SK-N-SH (cell line): ENCODE measurements at regions not wholly inside any gene's neighbourhood (a gene's known extent, or its start where the extent isn't known, plus 50 kb on each side); places are given as distances from the start of the nearest gene placed in this dataset.

Experiments
- CTCF ChIA-PET: fragments of 300-600, 350-600 bp; formaldehyde crosslinking; extraction: SDS; loops from one replicate; lab custom pipeline; 2021; lab: Yijun Ruan, JAX
- POLR2A ChIA-PET: fragments of 350-600 bp; sonication (Branson Sonifier 250); formaldehyde crosslinking; extraction: SDS; loops from one replicate; lab custom pipeline; 2020; ENCODE audit warnings: antibody characterized with exemption, inconsistent platforms; lab: Yijun Ruan, JAX
- DNase-seq: peaks from one replicate; pipeline ENCODE4 v3.0.0; 2012
- H2AFZ ChIP-seq: fragments of 200-600 bp; sonication (generic); 2 replicates; pipeline ENCODE4 v1.8.1; 2016; ENCODE audit warnings: antibody characterized with exemption, mild to moderate bottlenecking, low read depth
- H3F3A ChIP-seq: fragments of 200-600 bp; sonication (generic); replicated peaks from 2 replicates; pipeline ENCODE3; 2016; ENCODE audit warnings: antibody characterized with exemption, mild to moderate bottlenecking; ENCODE audit not compliant: insufficient read depth
- H3K27ac ChIP-seq, 2 experiments: fragments of 200-500 bp in 1 of 2; fragments of 200-600 bp in 1 of 2; sonication (Bioruptor generic) in 1 of 2; sonication (generic), shearing (Covaris generic) in 1 of 2; 2 replicates each; pipeline versions ENCODE4 v1.5.1 to v1.6.1; 2014 to 2016; ENCODE audit warnings: low read depth in 2 of 2, inconsistent platforms in 1 of 2, low read length in 1 of 2, mild to moderate bottlenecking in 1 of 2, mixed read lengths in 1 of 2
- H3K27me3 ChIP-seq: fragments of 200-600 bp; sonication (generic), shearing (Covaris generic); 2 replicates; pipeline ENCODE4 v1.6.1; 2016; ENCODE audit warnings: mixed run types; ENCODE audit not compliant: insufficient read depth
- H3K36me3 ChIP-seq, 2 experiments: fragments of 200-500 bp in 1 of 2; fragments of 200-600 bp in 1 of 2; sonication (Bioruptor generic) in 1 of 2; sonication (generic) in 1 of 2; replicated peaks in 1 of 2; 2 replicates each; pipeline versions ENCODE3 to v1.5.1; 2014 to 2016; ENCODE audit warnings: low read length in 1 of 2, mild to moderate bottlenecking in 1 of 2; ENCODE audit not compliant: insufficient read depth in 2 of 2, control insufficient read depth in 1 of 2
- H3K4me1 ChIP-seq, 2 experiments: fragments of 200-500 bp in 1 of 2; fragments of 200-600 bp in 1 of 2; sonication (Bioruptor generic) in 1 of 2; sonication (generic), shearing (Covaris generic) in 1 of 2; 2 replicates each; pipeline versions ENCODE4 v1.5.1 to v1.6.1; 2014 to 2016; ENCODE audit warnings: low read depth in 1 of 2, low read length in 1 of 2, mixed run types in 1 of 2; ENCODE audit not compliant: insufficient read depth in 2 of 2, control insufficient read depth in 1 of 2
- H3K4me2 ChIP-seq: fragments of 200-600 bp; sonication (generic), shearing (Covaris generic); 2 replicates; pipeline ENCODE4 v1.6.1; 2017; ENCODE audit warnings: mixed run types
- H3K4me3 ChIP-seq, 2 experiments: fragments of 200-500 bp in 1 of 2; fragments of 200-600 bp in 1 of 2; sonication (Bioruptor generic) in 1 of 2; sonication (generic), shearing (Covaris generic) in 1 of 2; 2 replicates each; pipeline versions ENCODE4 v1.5.1 to v1.8.1; 2014 to 2016; ENCODE audit warnings: low read depth in 2 of 2, inconsistent platforms in 1 of 2, low read length in 1 of 2, mild to moderate bottlenecking in 1 of 2, mixed read lengths in 1 of 2, moderate library complexity in 1 of 2
- H3K79me2 ChIP-seq: fragments of 200-600 bp; sonication (generic); 2 replicates; pipeline ENCODE4 v1.8.1; 2017; ENCODE audit warnings: mild to moderate bottlenecking; ENCODE audit not compliant: insufficient read depth
- H3K9ac ChIP-seq: fragments of 200-600 bp; sonication (generic); 2 replicates; pipeline ENCODE4 v1.6.1; 2017; ENCODE audit warnings: mixed run types
- H3K9me2 ChIP-seq: fragments of 200-600 bp; sonication (generic); 2 replicates; pipeline ENCODE4 v1.6.1; 2017; ENCODE audit warnings: mixed run types
- H3K9me3 ChIP-seq: fragments of 200-600 bp; sonication (generic); 2 replicates; pipeline ENCODE4 v1.6.1; 2017; ENCODE audit warnings: mixed run types, mild to moderate bottlenecking, moderate library complexity
- H4K20me1 ChIP-seq: fragments of 200-600 bp; sonication (generic); 2 replicates; pipeline ENCODE4 v1.6.1; 2017; ENCODE audit warnings: mild to moderate bottlenecking, mixed run types; ENCODE audit not compliant: insufficient read depth
- EP300 ChIP-seq, 2 experiments: IDR thresholded peaks; 2 replicates each; pipeline versions ENCODE4 v1.4.0 to v1.6.1; 2012; ENCODE audit warnings: borderline replicate concordance in 1 of 2, low read depth in 1 of 2, low read length in 1 of 2
- FOSL2 ChIP-seq: IDR thresholded peaks from 2 replicates; pipeline ENCODE4 v1.4.0; 2012; ENCODE audit warnings: low read depth, mild to moderate bottlenecking, moderate library complexity, borderline replicate concordance
- FOXJ3 ChIP-seq: sonication (generic); formaldehyde crosslinking; IDR thresholded peaks from 2 replicates; pipeline ENCODE4 v1.5.1; 2020; ENCODE audit warnings: mild to moderate bottlenecking, missing genetic modification reagents
- FOXM1 ChIP-seq: IDR thresholded peaks from 2 replicates; pipeline ENCODE4 v1.4.0; 2012; ENCODE audit warnings: low read depth, mild to moderate bottlenecking
- GABPA ChIP-seq: IDR thresholded peaks from 2 replicates; pipeline ENCODE4 v1.4.0; 2012; ENCODE audit warnings: low read depth, mild to moderate bottlenecking
- RAD21 ChIP-seq: IDR thresholded peaks from 2 replicates; pipeline ENCODE4 v1.6.1; 2012; ENCODE audit warnings: mild to moderate bottlenecking, low read length
- RFX5 ChIP-seq: IDR thresholded peaks from 2 replicates; pipeline ENCODE4 v1.6.1; 2012; ENCODE audit warnings: mild to moderate bottlenecking, improper control_type of control experiment, low read length
- RXRA ChIP-seq: IDR thresholded peaks from 2 replicates; pipeline ENCODE4 v1.4.0; 2012; ENCODE audit warnings: low read depth, mild to moderate bottlenecking, borderline replicate concordance
- SMC3 ChIP-seq: IDR thresholded peaks from 2 replicates; pipeline ENCODE4 v1.6.1; 2012; ENCODE audit warnings: low read depth, low read length, improper control_type of control experiment
- TEAD4 ChIP-seq: IDR thresholded peaks from 2 replicates; pipeline ENCODE4 v1.4.0; 2012; ENCODE audit warnings: mild to moderate bottlenecking, borderline replicate concordance; ENCODE audit not compliant: insufficient read depth
- YY1 ChIP-seq: IDR thresholded peaks from 2 replicates; pipeline ENCODE4 v1.4.0; 2012; ENCODE audit warnings: low read depth, mild to moderate bottlenecking
- ZBTB33 ChIP-seq: IDR thresholded peaks from 2 replicates; pipeline ENCODE4 v1.4.0; 2012; ENCODE audit warnings: low read depth, borderline replicate concordance
- WGBS: methylation state at CpG from one replicate; pipeline ENCODE4 v1.1.6; 2017; ENCODE audit warnings: low lambda C conversion rate; 5-methylcytosine and 5-hydroxymethylcytosine counted together
- TF ChIP-seq, protein P1 (sequence below): fragments of 200-600 bp; sonication (generic); IDR thresholded peaks from 2 replicates; pipeline ENCODE4 v1.6.1; 2017; ENCODE audit warnings: antibody characterized with exemption, mild to moderate bottlenecking, moderate library complexity
- TF ChIP-seq, protein P2 (sequence below): IDR thresholded peaks from 2 replicates; pipeline ENCODE4 v1.6.1; 2012; ENCODE audit warnings: mild to moderate bottlenecking, low read depth, low read length, moderate library complexity
- TF ChIP-seq, protein P3 (sequence below): fragments of 150-350 bp; IDR thresholded peaks from 2 replicates; pipeline ENCODE4 v1.6.1; 2016; ENCODE audit warnings: mild to moderate bottlenecking, low read depth, low read length

- Histone ChIP-seq H3K9ac (no peak overlapping the region), H3K4me1 (no peaks in the 10 kb centered on the region), H3K9me3 (no peaks in the 10 kb centered on the region), H4K20me1 (no peaks in the 10 kb centered on the region), H2AFZ (no peak overlapping the region), H3K27me3 (no peaks in the 10 kb centered on the region), H3K9me2 (no peaks in the 10 kb centered on the region), H3F3A (no peaks in the 10 kb centered on the region), H3K79me2 (no peaks in the 10 kb centered on the region), H3K4me2 (no peak overlapping the region), H3K4me3 (no peak overlapping the region), H3K36me3 (no peaks in the 10 kb centered on the region), H3K27ac (no peak overlapping the region)
- ChIA-PET CTCF (interaction anchor here (1.7 kb wide), 1 partner anchor 15 kb away, joined by 3 read pairs; no protein-coding TSS in a partner anchor), POLR2A (no interaction called here)
- WGBS: 41% methylated on average over 9 of the region's 9 CpGs
- TF ChIP-seq, protein P1, sequence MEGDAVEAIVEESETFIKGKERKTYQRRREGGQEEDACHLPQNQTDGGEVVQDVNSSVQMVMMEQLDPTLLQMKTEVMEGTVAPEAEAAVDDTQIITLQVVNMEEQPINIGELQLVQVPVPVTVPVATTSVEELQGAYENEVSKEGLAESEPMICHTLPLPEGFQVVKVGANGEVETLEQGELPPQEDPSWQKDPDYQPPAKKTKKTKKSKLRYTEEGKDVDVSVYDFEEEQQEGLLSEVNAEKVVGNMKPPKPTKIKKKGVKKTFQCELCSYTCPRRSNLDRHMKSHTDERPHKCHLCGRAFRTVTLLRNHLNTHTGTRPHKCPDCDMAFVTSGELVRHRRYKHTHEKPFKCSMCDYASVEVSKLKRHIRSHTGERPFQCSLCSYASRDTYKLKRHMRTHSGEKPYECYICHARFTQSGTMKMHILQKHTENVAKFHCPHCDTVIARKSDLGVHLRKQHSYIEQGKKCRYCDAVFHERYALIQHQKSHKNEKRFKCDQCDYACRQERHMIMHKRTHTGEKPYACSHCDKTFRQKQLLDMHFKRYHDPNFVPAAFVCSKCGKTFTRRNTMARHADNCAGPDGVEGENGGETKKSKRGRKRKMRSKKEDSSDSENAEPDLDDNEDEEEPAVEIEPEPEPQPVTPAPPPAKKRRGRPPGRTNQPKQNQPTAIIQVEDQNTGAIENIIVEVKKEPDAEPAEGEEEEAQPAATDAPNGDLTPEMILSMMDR: no peak
- TF ChIP-seq SMC3 (no peak), FOXM1 (no peak), RFX5 (no peak), ZBTB33 (no peak), RXRA (no peak), RAD21 (no peak), FOXJ3 (no peak), YY1 (no peak), TEAD4 (no peak), EP300 (IDR thresholded peaks at IDR 0.05; ENCODE audit: borderline replicate concordance in 1 of 2, low read depth in 1 of 2, low read length in 1 of 2) (no peak), GABPA (no peak), FOSL2 (no peak)
- TF ChIP-seq, protein P2, sequence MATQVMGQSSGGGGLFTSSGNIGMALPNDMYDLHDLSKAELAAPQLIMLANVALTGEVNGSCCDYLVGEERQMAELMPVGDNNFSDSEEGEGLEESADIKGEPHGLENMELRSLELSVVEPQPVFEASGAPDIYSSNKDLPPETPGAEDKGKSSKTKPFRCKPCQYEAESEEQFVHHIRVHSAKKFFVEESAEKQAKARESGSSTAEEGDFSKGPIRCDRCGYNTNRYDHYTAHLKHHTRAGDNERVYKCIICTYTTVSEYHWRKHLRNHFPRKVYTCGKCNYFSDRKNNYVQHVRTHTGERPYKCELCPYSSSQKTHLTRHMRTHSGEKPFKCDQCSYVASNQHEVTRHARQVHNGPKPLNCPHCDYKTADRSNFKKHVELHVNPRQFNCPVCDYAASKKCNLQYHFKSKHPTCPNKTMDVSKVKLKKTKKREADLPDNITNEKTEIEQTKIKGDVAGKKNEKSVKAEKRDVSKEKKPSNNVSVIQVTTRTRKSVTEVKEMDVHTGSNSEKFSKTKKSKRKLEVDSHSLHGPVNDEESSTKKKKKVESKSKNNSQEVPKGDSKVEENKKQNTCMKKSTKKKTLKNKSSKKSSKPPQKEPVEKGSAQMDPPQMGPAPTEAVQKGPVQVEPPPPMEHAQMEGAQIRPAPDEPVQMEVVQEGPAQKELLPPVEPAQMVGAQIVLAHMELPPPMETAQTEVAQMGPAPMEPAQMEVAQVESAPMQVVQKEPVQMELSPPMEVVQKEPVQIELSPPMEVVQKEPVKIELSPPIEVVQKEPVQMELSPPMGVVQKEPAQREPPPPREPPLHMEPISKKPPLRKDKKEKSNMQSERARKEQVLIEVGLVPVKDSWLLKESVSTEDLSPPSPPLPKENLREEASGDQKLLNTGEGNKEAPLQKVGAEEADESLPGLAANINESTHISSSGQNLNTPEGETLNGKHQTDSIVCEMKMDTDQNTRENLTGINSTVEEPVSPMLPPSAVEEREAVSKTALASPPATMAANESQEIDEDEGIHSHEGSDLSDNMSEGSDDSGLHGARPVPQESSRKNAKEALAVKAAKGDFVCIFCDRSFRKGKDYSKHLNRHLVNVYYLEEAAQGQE: no peak
- TF ChIP-seq, protein P3, sequence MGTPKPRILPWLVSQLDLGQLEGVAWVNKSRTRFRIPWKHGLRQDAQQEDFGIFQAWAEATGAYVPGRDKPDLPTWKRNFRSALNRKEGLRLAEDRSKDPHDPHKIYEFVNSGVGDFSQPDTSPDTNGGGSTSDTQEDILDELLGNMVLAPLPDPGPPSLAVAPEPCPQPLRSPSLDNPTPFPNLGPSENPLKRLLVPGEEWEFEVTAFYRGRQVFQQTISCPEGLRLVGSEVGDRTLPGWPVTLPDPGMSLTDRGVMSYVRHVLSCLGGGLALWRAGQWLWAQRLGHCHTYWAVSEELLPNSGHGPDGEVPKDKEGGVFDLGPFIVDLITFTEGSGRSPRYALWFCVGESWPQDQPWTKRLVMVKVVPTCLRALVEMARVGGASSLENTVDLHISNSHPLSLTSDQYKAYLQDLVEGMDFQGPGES: no peak
- no peak for DNase-seq
These were observed 121.8 kb upstream of the ERG start for GRCh38 chr21:38619992-38620479.
